GM18909 (cell line): ENCODE measurements at regions not wholly inside any gene's neighbourhood (a gene's known extent, or its start where the extent isn't known, plus 50 kb on each side); places are given as distances from the start of the nearest gene placed in this dataset.
"Not testable (repeated sequence)": the region's sequence is repeated elsewhere in the genome, so short reads cannot be mapped to it uniquely, and the experiment has no call there.

ENCODE experiments used
- ATAC-seq: cut with Tn5 transposase; IDR thresholded peaks from one replicate; pipeline ENCODE4 v1.9.1; 2021; ENCODE audit warnings: mild to moderate bottlenecking; ENCODE audit not compliant: unreplicated experiment, poor library complexity

DNA sequence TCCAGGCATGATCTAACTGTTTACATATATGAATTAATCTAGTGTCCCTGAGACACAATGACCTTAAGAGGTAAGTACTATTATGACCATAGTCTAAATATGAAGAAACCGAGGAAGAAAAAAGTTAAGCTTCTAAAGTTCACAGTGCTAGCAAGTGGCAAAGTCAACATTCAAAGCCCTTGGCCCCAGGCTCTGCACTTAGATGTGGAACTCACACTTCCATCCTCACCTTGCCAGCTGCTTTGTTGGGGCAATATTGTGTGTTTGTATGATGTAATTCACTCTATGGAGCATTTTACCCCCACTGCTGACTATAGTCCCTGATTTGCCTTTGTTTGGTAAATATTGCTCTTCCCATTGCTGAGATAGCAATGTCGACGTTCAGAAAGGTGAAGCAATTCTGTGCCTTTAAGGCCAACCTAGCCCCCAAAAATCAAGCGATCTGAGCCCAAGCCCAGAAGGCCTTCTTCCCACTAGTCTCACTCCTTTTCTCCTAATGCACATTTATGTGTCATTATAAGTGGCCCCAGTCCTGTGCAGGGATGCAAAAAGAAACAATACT, 487.6 kb upstream of the ZMIZ1 start:
- ATAC-seq: no peak

DNA sequence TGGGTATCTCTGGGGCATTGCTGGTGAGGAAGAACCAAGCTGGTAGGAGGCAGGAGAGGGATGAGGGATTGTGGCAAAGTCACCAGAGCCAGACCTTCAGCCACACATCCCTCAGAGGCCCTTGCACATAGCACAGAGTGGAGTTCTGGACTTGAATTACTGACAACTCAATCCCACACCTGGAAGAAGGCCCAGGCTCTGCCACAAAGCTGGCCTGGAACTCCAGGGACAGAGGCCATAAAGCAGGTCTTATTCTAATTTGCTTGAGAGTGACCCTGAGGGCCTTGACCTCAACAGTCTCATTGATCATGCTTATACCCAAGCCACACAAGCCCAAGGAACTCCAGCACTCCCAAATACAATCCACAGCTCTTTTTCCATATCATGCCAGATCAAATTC, 486.2 kb upstream of the ZMIZ1 start:
- no peak for ATAC-seq

DNA sequence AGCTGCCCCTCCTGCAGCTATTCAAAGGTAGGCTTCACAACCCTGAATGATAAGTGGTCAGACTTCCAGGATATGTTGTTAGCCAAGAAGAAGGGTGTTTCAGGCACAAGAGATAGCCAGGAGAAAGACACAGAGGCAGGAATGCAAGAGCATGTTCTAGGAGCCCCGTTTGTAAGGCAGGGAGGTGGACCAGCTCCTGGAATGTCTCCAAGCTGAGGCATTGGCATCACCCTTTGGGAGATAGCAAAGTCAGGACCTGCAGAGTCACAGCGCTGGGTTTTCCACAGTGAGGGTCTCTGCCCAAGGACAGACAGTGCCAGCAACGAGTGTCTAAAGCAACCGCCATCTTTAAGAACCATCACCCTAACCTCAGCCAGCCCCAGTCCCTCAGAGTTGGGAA, 484.5 kb upstream of the ZMIZ1 start:
- no peak for ATAC-seq

DNA sequence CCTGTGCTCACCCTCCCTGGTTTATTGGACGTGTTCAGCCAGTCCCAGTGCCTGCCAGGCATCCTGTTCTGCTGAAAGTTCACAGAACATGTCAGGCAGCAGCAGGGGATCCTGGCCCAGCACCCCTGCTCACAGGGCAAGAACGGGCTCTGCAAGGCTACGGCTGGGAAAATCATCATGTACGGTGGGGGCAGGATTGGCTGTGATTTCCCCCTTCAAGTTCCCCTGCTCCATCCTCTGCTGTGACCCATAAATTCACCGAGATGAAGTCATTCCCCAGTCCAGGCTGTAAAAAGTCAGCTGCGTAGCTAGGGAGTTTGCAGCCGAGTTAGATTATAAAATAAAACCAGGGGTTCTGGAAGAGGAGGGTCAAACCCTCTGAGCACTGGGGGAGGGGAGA, 484.1 kb upstream of the ZMIZ1 start:
- ATAC-seq: no peak

DNA sequence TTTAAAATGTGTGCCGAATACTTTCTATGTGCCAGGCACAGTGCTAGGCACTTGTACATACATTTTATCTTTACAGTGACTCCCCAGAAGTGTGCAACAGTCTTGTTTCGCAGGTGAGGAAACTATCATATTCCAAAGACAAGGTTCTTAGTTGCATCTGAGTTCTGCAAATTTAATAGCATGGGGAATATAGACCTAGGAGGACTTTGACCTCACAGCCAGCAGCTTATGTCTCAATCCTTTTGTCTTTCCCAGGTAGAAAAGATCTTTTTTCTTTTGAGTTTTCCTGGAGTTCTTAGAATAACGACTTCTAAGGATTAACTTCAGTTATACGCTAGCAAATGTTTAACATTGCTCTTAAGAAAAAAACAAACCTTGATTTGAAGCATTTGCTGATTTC, 482.8 kb upstream of the ZMIZ1 start:
- no peak for ATAC-seq

DNA sequence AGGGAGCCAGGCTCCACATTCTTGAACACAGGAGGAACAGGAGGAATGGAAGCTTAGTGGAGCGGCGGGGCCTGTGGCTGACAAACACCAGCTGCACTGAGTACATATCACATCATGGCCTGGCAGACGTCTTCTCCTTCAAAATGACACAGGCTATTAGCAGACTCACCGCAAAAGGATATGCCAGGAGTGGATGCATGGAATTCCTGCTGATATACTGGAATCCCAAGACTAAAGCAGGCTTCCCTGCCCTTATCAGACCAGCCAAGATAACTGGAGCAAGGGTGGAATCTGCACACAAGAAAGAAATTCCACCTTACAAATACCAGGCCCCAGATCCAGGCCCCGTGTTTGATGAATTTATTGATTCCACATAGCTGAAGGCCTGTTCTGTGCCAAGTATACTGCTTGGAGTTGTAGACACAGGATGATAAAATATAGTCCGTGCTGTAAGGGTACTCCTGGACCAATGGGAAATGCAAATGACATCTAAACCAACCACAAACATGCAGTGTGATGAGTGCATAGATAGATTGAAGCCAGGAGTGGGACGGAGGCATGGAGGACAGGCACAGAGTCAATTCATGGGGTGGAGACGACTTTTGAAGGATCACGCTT, 480.5 kb upstream of the ZMIZ1 start:
- ATAC-seq: no peak

DNA sequence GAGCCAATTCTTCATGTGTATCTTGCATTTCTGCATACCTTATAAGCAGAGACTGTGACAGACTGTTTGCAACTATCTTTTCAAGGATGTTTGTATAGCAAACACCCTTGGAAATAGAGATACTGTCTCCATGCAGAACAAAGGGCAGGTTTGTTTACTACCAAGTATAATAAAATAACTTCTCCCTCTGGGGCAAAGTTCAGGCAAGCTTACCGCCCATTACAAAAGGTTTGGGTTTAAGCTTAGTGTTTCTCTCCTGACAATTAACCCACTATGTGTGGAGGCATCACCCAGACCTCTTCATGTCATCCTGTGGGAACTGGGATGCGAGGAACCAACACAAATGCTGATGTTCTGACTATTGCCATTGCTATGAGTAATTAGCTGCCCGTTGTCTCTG, 479.1 kb upstream of the ZMIZ1 start:
- ATAC-seq: no peak

DNA sequence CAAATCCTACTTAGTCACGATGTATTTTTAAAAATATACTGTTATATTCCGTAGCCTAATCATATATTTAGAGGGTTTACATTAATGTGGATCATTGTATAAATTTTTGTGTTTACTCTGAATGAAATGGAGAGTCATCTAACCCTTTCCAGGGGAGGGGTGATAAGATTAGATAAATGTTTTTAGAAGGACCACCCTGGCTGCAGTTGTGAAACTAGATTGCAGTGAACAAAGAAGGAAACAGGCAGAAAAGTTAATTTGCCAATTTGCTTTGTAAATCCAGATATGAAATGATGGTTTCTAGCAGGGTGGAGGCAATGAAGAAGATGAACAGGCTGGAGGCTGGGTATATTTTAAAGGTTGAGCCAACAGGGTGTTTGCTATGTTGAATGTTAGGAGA, 477.7 kb upstream of the ZMIZ1 start:
- no peak for ATAC-seq

DNA sequence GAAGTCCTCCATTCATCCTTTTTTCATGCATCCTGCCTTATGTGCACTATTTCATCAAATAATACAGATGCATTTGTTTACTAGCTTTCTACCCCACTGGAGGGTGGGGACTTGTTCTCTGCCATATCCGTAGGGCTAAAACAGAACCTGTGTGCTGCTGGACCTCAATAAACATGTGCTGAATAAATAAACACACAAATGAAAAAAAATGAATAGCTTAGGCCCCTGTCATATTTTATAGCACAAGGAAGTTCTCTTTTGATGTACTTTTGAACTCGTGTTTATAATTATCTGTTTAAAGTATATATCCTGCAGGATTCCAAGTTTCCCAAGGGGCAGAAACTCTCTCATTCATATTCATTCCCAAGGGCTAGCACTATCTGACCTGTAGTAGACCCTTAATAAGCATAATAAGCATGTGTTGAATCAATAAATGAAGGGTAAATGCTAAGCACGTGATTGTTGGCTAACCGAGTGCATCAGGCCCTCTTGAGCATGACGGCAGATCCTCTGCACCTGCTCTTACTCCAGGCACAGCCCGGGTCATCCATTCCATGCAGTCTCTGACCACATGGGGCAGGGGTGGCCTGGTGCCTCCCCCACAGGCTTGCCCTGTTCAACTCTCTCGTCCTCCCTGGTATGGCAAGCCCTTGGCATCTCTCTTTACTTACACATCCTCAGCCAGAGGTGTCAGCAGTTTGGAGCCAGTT, 474.1 kb upstream of the ZMIZ1 start:
- no peak for ATAC-seq

DNA sequence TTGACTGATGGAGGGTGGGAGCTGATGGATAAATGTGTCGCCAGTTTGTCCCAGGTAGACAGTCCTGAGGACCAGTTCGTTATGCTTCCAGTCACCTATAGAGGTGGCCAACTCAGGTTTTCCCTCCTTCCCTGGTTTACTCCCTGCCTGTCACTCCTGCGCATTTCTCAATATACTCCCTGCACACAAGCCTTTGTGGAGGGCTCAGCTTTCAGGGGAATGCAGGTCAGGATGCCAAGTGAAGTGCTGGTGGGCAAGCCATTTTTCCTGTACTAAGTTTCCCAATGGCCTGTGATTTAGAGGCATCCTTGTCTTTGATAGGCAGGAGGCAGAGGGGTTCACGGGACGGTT, 473.5 kb upstream of the ZMIZ1 start:
- ATAC-seq: no peak

DNA sequence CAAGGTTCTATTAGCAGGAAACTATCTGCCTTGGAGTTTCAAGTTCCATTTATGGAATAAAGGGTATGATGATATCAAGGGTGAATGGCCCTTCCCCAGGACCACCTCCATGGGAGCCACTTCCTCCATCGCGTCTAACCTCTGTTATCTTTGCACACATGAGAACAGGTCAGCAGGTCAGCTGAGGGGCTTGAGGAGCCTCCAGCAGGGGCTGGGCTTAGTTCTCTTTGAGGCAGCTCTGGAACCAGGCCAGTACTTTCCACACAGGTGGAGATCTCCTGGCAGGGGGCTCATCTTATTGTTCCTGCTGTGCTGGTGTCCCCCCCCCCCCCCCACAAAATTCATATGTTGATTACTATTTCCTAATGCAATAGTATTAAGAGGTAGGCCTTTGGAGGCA, 472.2 kb upstream of the ZMIZ1 start:
- no peak for ATAC-seq

DNA sequence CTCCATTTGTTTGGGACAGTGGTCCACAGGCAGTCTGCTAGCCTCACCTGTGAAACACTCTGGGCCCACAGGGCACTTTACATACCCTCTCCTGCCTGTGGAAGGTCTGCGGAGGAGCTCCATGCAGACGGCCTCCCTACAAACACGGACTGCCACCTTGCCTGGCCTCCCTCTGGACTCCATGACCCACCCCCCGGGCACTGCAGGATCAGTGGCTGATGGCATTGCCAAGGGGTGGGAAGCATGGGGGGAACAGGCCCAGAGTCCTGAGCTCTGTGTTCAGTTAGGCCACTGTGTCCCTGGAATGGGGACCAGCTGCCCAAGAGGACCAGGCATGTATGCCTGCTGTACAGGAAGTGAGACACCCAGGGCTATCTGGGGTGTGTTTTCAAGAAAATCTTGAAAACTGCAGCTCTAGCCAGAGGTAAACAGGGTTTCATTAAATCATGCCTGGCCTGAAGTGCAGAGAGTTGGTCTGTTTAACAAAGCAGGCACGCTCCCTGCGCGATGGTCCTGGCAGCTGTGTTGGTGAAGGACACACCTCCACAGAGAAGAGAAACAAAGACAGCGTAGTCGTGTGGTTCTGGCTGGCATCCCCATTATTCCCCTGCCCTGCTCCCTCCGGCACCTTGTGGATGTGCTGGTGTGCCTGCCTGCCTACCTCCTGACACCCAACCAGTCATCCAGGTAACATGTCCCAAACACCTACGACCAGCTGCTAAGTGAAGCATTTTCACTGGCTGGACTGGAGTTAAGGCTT, 470.8 kb upstream of the ZMIZ1 start:
- no peak for ATAC-seq

DNA sequence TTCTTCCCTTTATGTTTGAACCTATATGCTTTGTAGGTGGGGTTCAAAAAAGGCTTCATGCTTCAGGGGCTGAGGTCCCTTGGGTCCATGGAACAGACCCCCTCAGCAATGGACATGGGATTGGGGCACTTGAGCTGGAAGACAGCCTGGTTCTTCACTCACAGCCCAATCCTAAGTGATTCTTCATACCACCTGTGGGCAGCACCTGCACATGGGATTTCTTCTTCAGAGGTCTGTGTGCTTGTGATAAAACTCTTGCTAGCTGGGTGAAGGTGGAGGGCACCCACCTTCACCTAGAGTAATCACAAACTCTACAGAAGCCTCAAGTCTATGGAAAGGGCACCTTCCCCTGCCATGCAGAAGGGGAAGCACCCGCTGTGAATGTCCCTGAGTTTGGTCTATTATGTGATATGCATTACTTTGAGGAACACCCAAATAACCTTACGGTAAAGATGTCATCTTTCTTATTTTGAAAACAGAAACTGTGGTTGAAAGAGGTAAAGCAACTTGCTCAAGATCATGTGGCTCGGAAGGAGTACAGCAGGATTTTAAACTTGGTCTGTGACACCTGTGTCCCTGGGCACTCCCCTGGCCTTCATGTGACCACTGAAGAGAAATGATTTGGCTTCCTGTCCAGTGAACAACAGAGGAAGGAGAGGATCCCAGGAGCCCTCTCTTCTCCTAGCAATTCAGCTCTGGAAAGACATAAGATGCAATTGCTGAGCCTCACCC, 469.5 kb upstream of the ZMIZ1 start:
- no peak for ATAC-seq

DNA sequence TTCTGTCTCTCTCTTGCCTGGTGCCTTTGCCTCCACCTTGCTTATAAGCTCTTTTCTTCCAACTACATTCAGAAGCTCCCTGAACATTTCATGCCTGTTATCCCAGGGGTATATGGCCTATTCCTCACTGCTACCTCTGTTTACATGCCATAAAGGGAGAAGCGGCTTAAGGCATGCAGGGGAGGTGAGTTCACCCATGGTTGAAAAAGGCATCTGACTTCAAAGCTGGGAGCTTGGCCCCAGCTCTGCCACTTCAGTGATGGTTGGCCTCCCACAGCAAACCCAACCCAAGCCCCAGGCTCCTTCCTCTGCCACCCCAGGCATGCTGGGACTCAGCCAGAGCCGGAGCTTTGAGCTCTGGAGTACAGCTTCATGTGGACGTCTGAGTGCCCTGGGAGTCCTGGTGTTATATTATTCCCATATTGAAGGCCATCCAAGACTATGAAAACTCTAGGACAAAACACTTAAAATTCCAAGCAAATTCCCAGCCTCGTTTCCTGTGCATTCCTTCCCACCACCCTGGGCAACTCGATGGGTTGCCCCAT, 468.6 kb upstream of the ZMIZ1 start:
- ATAC-seq: no peak

DNA sequence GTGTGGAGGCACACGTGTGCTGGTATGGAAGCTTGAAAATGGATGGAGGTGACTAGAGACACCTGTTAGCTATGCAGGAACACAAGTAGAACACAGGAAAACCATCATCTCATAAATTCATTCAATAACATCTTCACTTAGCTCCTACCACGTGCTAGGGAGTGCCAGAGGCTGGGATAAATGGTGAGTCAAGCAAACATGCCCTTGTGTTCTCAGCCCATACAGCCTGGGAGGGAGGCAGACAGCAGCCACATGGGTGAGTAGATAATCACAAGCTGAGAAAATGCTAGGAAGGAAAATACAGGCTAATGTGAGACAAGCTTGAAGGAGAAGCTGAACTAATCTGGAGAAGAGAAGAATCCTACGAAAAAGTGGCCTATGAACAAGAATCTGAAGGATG, 468.0 kb upstream of the ZMIZ1 start:
- no peak for ATAC-seq

DNA sequence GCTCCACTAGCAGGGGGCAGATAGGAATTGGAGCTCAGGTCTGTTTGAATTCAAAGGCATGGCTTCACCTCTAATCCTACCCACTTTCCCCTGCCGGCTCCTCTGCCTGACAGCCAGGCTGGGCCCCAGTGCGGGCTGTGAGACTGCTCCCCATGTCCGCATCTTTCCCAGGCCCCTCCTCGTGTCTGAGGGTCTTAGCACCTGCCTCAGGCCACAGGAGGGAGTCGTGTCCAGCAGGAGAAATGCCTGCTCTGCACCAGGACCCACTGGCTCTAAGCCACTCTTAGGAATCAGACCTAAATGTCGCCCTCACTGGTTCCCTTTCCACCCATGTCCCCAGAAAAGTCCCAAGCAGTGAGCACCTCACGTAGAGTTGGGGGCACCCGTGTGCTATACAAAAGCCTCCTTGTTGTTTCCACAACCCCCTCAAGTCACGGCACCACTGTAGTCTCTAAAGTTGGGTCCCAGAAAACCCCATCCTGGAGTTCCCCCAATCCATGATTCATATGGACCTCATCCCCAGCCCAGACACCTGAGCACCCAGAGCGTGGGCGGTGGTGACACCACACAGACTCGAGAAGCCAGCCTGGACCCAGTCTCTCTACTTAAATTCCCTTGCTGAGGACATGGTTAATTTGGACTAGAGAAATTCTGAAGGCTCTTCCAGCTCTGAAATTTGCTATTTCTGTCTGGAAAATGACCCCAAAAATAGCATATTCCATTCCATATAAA, 466.4 kb upstream of the ZMIZ1 start:
- no peak for ATAC-seq

DNA sequence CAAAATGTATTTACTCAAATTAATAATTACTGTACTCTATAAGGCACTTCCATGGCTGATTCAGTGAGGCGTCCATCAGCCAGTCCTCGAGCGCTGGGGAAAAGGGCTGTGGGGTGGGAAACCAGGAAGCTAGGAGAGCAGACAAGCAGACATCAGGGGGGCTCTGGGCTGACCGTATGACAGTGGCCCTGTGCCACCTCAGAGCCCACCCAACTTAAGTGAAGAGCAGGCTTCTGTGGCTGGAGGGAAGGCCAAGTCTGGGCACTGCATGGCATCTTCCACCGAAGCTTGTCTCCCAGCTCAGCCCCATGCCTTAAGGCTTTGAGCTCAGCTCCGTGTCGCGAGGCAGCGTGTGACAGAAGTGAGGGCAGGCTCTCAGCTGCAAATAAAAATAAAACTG, 464.5 kb upstream of the ZMIZ1 start:
- ATAC-seq: no peak

DNA sequence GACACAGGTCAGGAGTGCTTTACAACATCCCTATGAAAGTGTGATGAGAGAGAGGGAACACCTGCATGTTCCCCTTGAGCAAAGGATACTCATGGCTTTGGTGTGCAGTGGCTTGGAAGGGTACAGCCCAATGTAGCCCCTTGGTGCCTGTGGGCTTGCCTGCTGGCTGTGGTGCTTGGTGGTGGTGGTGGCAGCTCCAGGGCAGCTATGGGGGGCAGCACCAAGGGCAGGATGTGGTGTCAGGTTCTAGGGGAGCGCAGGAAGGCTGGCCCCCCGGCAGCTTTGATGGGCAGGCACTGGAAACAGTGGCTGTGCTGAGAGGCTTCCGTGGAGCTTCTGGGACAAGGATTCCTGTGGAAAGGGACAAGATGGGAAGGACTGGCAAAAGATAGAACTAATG, 464.0 kb upstream of the ZMIZ1 start:
- ATAC-seq: no peak

DNA sequence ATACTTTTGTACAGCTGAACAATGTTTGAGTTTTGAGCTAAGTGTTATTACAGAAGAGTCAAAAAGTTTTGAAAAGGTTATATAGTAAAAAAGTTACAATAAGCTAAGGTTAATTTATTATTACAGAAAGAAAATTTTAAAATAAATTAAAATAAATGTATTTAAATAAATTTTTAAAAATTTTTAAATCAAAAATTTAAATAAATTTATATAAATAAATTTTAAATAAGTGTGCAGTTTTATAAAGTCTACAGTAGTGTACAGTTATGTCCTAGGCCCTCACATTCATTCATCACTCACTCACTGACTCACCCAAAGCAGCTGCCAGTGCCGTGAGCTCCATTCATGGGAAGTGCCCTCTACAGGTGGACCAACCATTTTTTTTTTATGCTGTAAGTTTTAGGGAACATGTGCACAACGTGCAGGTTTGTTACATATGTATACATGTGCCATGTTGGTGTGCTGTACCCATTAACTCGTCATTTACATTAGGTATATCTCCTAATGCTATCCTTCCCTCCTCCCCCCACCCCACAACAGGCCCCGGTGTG, 462.9 kb upstream of the ZMIZ1 start:
- no peak for ATAC-seq

DNA sequence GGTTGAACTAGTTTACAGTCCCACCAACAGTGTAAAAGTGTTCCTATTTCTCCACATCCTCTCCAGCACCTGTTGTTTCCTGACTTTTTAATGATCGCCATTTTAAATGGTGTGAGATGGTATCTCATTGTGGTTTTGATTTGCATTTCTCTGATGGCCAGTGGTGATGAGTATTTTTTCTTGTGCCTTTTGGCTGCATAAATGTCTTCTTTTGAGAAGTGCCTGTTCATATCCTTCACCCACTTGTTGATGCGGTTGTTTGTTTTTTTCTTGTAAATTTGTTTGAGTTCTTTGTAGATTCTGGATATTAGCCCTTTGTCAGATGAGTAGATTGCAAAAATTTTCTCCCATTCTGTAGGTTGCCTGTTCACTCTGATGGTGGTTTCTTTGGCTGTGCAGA, 462.0 kb upstream of the ZMIZ1 start:
- ATAC-seq: not testable (repeated sequence)
